Astrocyte (in vitro differentiated cells and primary cell): ENCODE measurements at regions not wholly inside any gene's neighbourhood (a gene's known extent, or its start where the extent isn't known, plus 50 kb on each side); places are given as distances from the start of the nearest gene placed in this dataset.

Source experiments
- EZH2 ChIP-seq: IDR thresholded peaks from 2 replicates; pipeline ENCODE4 v1.6.1; 2012; ENCODE audit warnings: mild to moderate bottlenecking, low read length, inconsistent platforms; ENCODE audit not compliant: insufficient read depth
- TF ChIP-seq, protein P1 (sequence below): IDR thresholded peaks from 2 replicates; pipeline ENCODE4 v1.5.1; 2011; ENCODE audit warnings: low read depth, mild to moderate bottlenecking, inconsistent platforms, low read length, moderate library complexity; ENCODE audit not compliant: insufficient read depth

DNA sequence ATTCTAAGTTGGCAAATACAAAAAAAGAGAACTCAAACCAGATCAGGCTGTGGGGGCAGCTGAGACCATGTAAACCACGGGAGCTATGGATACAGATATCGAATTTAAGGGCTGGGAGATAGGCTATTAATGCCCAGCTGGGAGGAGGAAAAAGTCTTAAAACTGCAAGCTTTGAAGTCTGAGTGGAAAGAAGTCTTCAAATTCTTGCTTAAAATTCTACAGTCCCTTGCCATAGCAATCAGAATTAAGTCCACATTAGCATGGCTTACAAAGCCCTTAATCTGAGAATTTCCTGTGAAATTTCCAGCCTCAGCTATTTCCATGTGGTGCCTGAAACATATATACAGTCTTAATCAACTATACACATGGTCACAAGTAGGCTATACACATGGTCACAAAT is 465.0 kb upstream of the HSF2 start:
- TF ChIP-seq, protein P1, sequence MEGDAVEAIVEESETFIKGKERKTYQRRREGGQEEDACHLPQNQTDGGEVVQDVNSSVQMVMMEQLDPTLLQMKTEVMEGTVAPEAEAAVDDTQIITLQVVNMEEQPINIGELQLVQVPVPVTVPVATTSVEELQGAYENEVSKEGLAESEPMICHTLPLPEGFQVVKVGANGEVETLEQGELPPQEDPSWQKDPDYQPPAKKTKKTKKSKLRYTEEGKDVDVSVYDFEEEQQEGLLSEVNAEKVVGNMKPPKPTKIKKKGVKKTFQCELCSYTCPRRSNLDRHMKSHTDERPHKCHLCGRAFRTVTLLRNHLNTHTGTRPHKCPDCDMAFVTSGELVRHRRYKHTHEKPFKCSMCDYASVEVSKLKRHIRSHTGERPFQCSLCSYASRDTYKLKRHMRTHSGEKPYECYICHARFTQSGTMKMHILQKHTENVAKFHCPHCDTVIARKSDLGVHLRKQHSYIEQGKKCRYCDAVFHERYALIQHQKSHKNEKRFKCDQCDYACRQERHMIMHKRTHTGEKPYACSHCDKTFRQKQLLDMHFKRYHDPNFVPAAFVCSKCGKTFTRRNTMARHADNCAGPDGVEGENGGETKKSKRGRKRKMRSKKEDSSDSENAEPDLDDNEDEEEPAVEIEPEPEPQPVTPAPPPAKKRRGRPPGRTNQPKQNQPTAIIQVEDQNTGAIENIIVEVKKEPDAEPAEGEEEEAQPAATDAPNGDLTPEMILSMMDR, result no peak
- no peak for TF ChIP-seq EZH2
